Suprapubic skin (tissue), 4 donors: ENCODE measurements at regions not wholly inside any gene's neighbourhood (a gene's known extent, or its start where the extent isn't known, plus 50 kb on each side); places are given as distances from the start of the nearest gene placed in this dataset.

Experiments used
- DNase-seq, 2 donors: peaks; one replicate each; pipeline ENCODE4 v3.0.0-alpha.2; 2019; ENCODE audit warnings: low spot score in 2 of 2
- H3K27ac ChIP-seq: fragments of 200-600 bp; sonication (generic); one replicate; pipeline ENCODE4 v1.5.1; 2019
- H3K27me3 ChIP-seq: fragments of 200-600 bp; sonication (generic); one replicate; pipeline ENCODE4 v1.5.1; 2019
- H3K36me3 ChIP-seq: fragments of 200-600 bp; sonication (generic); one replicate; pipeline ENCODE4 v1.5.1; 2019
- H3K4me1 ChIP-seq: fragments of 200-600 bp; sonication (generic); one replicate; pipeline ENCODE4 v1.5.1; 2019
- H3K4me3 ChIP-seq: fragments of 200-600 bp; sonication (generic); one replicate; pipeline ENCODE4 v1.5.1; 2019; ENCODE audit warnings: mild to moderate bottlenecking
- H3K9me3 ChIP-seq: fragments of 200-600 bp; sonication (generic); one replicate; pipeline ENCODE4 v1.5.1; 2019
- CTCF ChIP-seq, 2 donors: fragments of 200-600 bp in 1 of 2; fragments of 450-650 bp in 1 of 2; sonication (generic) in 1 of 2; IDR thresholded peaks; one replicate each; pipeline ENCODE4 v1.5.1; 2016 to 2019; ENCODE audit warnings: antibody characterized with exemption in 2 of 2, mild to moderate bottlenecking in 1 of 2, moderate library complexity in 1 of 2
- EP300 ChIP-seq: sonication (generic); formaldehyde crosslinking; IDR thresholded peaks from one replicate; pipeline ENCODE4 v1.6.1; 2017; ENCODE audit warnings: antibody characterized with exemption
- POLR2A ChIP-seq, 2 donors: fragments of 450-650 bp; IDR thresholded peaks; one replicate each; pipeline ENCODE4 v1.6.1; 2017; ENCODE audit warnings: antibody characterized with exemption in 2 of 2, mild to moderate bottlenecking in 2 of 2, moderate library complexity in 2 of 2
- POLR2AphosphoS5 ChIP-seq, 3 donors: sonication (generic); formaldehyde crosslinking; IDR thresholded peaks; one replicate each; pipeline ENCODE4 v1.6.1; 2017; ENCODE audit warnings: antibody characterized with exemption in 3 of 3
- WGBS: methylation state at CpG from one replicate; pipeline ENCODE4 v1.1.5; 2018; 5-methylcytosine and 5-hydroxymethylcytosine counted together

GRCh38 chr13:26995159-26995558 is 176.5 kb downstream of the USP12 start:
- Histone ChIP-seq H3K27me3 (peaks cover 5% of the 10 kb centered on the region), H3K27ac (no peak overlapping the region), H3K4me1 (no peaks in the 10 kb centered on the region), H3K36me3 (no peaks in the 10 kb centered on the region), H3K4me3 (no peak overlapping the region), H3K9me3 (no peaks in the 10 kb centered on the region)
- TF ChIP-seq POLR2AphosphoS5 (IDR thresholded peaks at IDR 0.05) (no peak), EP300 (no peak), CTCF (IDR thresholded peaks at IDR 0.05) (no peak), POLR2A (IDR thresholded peaks at IDR 0.05) (no peak)
- WGBS: 89% methylated on average over 3 of the region's 3 CpGs
- no peak for DNase-seq

- no peak overlapping the region for H3K4me3 ChIP-seq
- no peak overlapping the region for H3K27ac ChIP-seq
- H3K27me3 ChIP-seq: peaks cover 9% of the 10 kb centered on the region
- DNase-seq: peak; percentile 19 to 40
- H3K36me3 ChIP-seq: no peaks in the 10 kb centered on the region
- H3K9me3 ChIP-seq: no peaks in the 10 kb centered on the region
- H3K4me1 ChIP-seq: no peaks in the 10 kb centered on the region
- 87% methylated on average over 3 of the region's 3 CpGs for WGBS
- no peak for TF ChIP-seq POLR2AphosphoS5 (IDR thresholded peaks at IDR 0.05)
- TF ChIP-seq POLR2A (IDR thresholded peaks at IDR 0.05): no peak
- no peak for TF ChIP-seq CTCF (IDR thresholded peaks at IDR 0.05)
- TF ChIP-seq EP300: no peak
Observed at GRCh38 chr13:26993780-26994179, 177.8 kb downstream of the USP12 start.

- TF ChIP-seq CTCF (IDR thresholded peaks at IDR 0.05) (no peak), POLR2AphosphoS5 (IDR thresholded peaks at IDR 0.05) (no peak), EP300 (no peak), POLR2A (IDR thresholded peaks at IDR 0.05) (no peak)
- peak; percentile 43 to 63 for DNase-seq
- Histone ChIP-seq H3K27ac (no peak overlapping the region), H3K4me3 (no peak overlapping the region), H3K9me3 (no peaks in the 10 kb centered on the region), H3K27me3 (peaks cover 11% of the 10 kb centered on the region), H3K4me1 (no peaks in the 10 kb centered on the region), H3K36me3 (no peaks in the 10 kb centered on the region)
- 34% methylated on average over 4 of the region's 4 CpGs for WGBS
Observed at GRCh38 chr13:26992951-26993719, 178.5 kb downstream of the USP12 start.

GRCh38 chr13:26991508-26992181 is 180.0 kb downstream of the USP12 start:
- WGBS: 76% methylated on average over 12 of the region's 12 CpGs
- Histone ChIP-seq H3K4me1 (no peaks in the 10 kb centered on the region), H3K27me3 (peaks cover 11% of the 10 kb centered on the region), H3K9me3 (no peaks in the 10 kb centered on the region), H3K4me3 (no peak overlapping the region), H3K36me3 (no peaks in the 10 kb centered on the region), H3K27ac (no peak overlapping the region)
- TF ChIP-seq CTCF (IDR thresholded peaks at IDR 0.05) (no peak), POLR2AphosphoS5 (IDR thresholded peaks at IDR 0.05) (no peak), EP300 (no peak), POLR2A (IDR thresholded peaks at IDR 0.05) (no peak)
- peak; percentile 28 to 57 for DNase-seq

- Histone ChIP-seq H3K36me3 (no peaks in the 10 kb centered on the region), H3K27me3 (peaks cover 11% of the 10 kb centered on the region), H3K4me1 (peaks cover 2% of the 10 kb centered on the region), H3K9me3 (no peaks in the 10 kb centered on the region), H3K4me3 (no peak overlapping the region), H3K27ac (no peak overlapping the region)
- peak; percentile 32 to 66 for DNase-seq
- WGBS: 75% methylated on average over 15 of the region's 16 CpGs
- TF ChIP-seq EP300 (no peak), POLR2AphosphoS5 (IDR thresholded peaks at IDR 0.05) (no peak), POLR2A (IDR thresholded peaks at IDR 0.05) (no peak), CTCF (IDR thresholded peaks at IDR 0.05) (no peak)
Observed at GRCh38 chr13:26989957-26990713, 181.5 kb downstream of the USP12 start.
